Astrocyte (in vitro differentiated cells and primary cell): ENCODE measurements at regions not wholly inside any gene's neighbourhood (a gene's known extent, or its start where the extent isn't known, plus 50 kb on each side); places are given as distances from the start of the nearest gene placed in this dataset.

Source experiments
- DNase-seq: peaks from one replicate; pipeline ENCODE4 v3.0.0-alpha.2; 2010; ENCODE audit warnings: low read depth
- FAIRE-seq: peaks from 2 replicates; lab custom pipeline; 2011; peaks lifted over from hg19 to GRCh38; lab: Jason Lieb, UNC
- H2AFZ ChIP-seq: 2 replicates; pipeline ENCODE4 v1.6.0; 2012; ENCODE audit warnings: low read depth, low read length, inconsistent platforms
- H3K27ac ChIP-seq: 2 replicates; pipeline ENCODE4 v1.5.1; 2011; ENCODE audit warnings: low read depth, low read length, inconsistent platforms
- H3K27me3 ChIP-seq: 2 replicates; pipeline ENCODE4 v1.6.0; 2011; ENCODE audit warnings: low read length, inconsistent platforms; ENCODE audit not compliant: insufficient read depth
- H3K36me3 ChIP-seq: 2 replicates; pipeline ENCODE4 v1.5.1; 2011; ENCODE audit warnings: low read length, inconsistent platforms; ENCODE audit not compliant: insufficient read depth
- H3K4me1 ChIP-seq: 2 replicates; pipeline ENCODE4 v1.5.1; 2011; ENCODE audit warnings: low read length, inconsistent platforms; ENCODE audit not compliant: insufficient read depth
- H3K4me2 ChIP-seq: 2 replicates; pipeline ENCODE4 v1.6.0; 2012; ENCODE audit warnings: low read length, inconsistent platforms
- H3K4me3 ChIP-seq: 2 replicates; pipeline ENCODE4 v1.5.1; 2011; ENCODE audit warnings: low read depth, mild to moderate bottlenecking, low read length, inconsistent platforms; ENCODE audit not compliant: insufficient read depth
- H3K79me2 ChIP-seq: 2 replicates; pipeline ENCODE4 v1.6.0; 2012; ENCODE audit warnings: mild to moderate bottlenecking, low read length, inconsistent platforms; ENCODE audit not compliant: insufficient read depth
- H3K9ac ChIP-seq: 2 replicates; pipeline ENCODE4 v1.6.0; 2012; ENCODE audit warnings: mild to moderate bottlenecking, low read length, inconsistent platforms
- H3K9me3 ChIP-seq: 2 replicates; pipeline ENCODE4 v1.5.1; 2012; ENCODE audit warnings: low read depth, mild to moderate bottlenecking, low read length, inconsistent platforms; ENCODE audit not compliant: insufficient read depth
- H4K20me1 ChIP-seq: 2 replicates; pipeline ENCODE4 v1.6.0; 2012; ENCODE audit warnings: low read length, inconsistent platforms; ENCODE audit not compliant: insufficient read depth
- H3K27ac Mint-ChIP-seq: one replicate; pipeline ENCODE4 v1.8.0; 2021; ENCODE audit warnings: mild to moderate bottlenecking, mixed read lengths; ENCODE audit not compliant: unreplicated experiment
- H3K27me3 Mint-ChIP-seq: one replicate; pipeline ENCODE4 v1.8.0; 2021; ENCODE audit warnings: low read depth, mixed read lengths; ENCODE audit not compliant: unreplicated experiment
- H3K36me3 Mint-ChIP-seq: one replicate; pipeline ENCODE4 v1.8.0; 2021; ENCODE audit warnings: low read depth, mixed read lengths; ENCODE audit not compliant: unreplicated experiment
- H3K4me1 Mint-ChIP-seq: one replicate; pipeline ENCODE4 v1.8.0; 2021; ENCODE audit warnings: low read depth, mixed read lengths; ENCODE audit not compliant: unreplicated experiment
- H3K4me3 Mint-ChIP-seq: one replicate; pipeline ENCODE4 v1.8.0; 2021; ENCODE audit warnings: mild to moderate bottlenecking, moderate library complexity, mixed read lengths; ENCODE audit not compliant: unreplicated experiment
- H3K9me3 Mint-ChIP-seq: one replicate; pipeline ENCODE4 v1.8.0; 2021; ENCODE audit warnings: mild to moderate bottlenecking, mixed read lengths; ENCODE audit not compliant: unreplicated experiment
- EZH2 ChIP-seq: IDR thresholded peaks from 2 replicates; pipeline ENCODE4 v1.6.1; 2012; ENCODE audit warnings: mild to moderate bottlenecking, low read length, inconsistent platforms; ENCODE audit not compliant: insufficient read depth
- TF ChIP-seq, protein P1 (sequence below): IDR thresholded peaks from 2 replicates; pipeline ENCODE4 v1.5.1; 2011; ENCODE audit warnings: low read depth, mild to moderate bottlenecking, inconsistent platforms, low read length, moderate library complexity; ENCODE audit not compliant: insufficient read depth

DNA sequence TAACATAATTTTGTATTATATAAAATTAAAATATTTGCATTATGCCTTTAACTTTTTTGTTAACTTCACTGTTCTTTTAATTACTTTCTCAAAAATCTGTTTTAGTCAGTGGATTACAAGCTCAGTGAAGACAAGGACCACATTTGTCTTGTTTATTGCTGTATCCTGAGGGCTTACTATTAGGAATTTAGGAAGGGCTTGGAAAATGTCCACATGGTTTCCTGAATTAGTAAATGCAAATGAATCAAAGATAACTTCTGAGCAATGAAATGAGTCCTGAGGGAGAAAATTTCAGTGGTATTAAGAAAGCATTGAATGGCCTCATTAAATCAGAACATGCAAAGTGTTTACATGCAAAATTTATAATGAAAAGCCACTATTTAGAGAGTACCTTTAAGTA, 1293.2 kb upstream of the GOT2 start:
- no peak for FAIRE-seq
- H3K4me3 Mint-ChIP-seq: no peak overlapping the region
- no peak overlapping the region for H2AFZ ChIP-seq

DNA sequence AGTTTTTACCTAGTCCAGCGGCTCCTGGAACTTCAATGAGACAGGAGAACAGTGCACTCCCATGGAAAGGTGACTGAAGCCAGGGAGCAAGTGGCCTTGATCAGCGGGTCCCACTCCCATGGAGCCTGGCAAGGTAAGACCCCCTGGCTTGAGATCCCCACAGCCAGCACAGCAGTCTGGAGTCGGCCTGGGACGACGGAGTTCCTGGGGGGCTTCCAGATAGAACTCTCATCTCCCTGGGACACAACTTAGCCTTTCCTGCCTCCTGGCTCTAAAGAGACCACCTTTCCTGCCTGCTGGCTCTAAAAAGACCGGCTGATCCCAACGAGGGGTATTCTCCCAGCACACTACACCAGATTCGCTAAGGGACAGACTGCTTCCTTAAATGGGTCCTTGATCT, 1279.0 kb upstream of the GOT2 start:
- FAIRE-seq: no peak
- H3K36me3 ChIP-seq: no peaks in the 10 kb centered on the region
- H3K4me3 ChIP-seq: no peak overlapping the region
- H3K36me3 Mint-ChIP-seq: no peaks in the 10 kb centered on the region
- H3K9me3 Mint-ChIP-seq: peaks cover 6% of the 10 kb centered on the region
- H3K27me3 ChIP-seq: no peaks in the 10 kb centered on the region
- no peak overlapping the region for H3K4me3 Mint-ChIP-seq
- no peaks in the 10 kb centered on the region for H3K79me2 ChIP-seq
- no peak overlapping the region for H3K4me2 ChIP-seq
- no peak overlapping the region for H3K9ac ChIP-seq
- no peak overlapping the region for H3K27ac ChIP-seq
- TF ChIP-seq EZH2: no peak
- TF ChIP-seq, protein P1, sequence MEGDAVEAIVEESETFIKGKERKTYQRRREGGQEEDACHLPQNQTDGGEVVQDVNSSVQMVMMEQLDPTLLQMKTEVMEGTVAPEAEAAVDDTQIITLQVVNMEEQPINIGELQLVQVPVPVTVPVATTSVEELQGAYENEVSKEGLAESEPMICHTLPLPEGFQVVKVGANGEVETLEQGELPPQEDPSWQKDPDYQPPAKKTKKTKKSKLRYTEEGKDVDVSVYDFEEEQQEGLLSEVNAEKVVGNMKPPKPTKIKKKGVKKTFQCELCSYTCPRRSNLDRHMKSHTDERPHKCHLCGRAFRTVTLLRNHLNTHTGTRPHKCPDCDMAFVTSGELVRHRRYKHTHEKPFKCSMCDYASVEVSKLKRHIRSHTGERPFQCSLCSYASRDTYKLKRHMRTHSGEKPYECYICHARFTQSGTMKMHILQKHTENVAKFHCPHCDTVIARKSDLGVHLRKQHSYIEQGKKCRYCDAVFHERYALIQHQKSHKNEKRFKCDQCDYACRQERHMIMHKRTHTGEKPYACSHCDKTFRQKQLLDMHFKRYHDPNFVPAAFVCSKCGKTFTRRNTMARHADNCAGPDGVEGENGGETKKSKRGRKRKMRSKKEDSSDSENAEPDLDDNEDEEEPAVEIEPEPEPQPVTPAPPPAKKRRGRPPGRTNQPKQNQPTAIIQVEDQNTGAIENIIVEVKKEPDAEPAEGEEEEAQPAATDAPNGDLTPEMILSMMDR: no peak
- no peak for DNase-seq
- no peak overlapping the region for H3K27ac Mint-ChIP-seq
- H3K4me1 Mint-ChIP-seq: no peaks in the 10 kb centered on the region
- no peak overlapping the region for H2AFZ ChIP-seq
- no peaks in the 10 kb centered on the region for H3K4me1 ChIP-seq
- H3K27me3 Mint-ChIP-seq: no peaks in the 10 kb centered on the region
- no peaks in the 10 kb centered on the region for H4K20me1 ChIP-seq
- peaks cover 4% of the 10 kb centered on the region for H3K9me3 ChIP-seq

More for the DNA sequence above, 1293.2 kb upstream of the GOT2 start:
- no peaks in the 10 kb centered on the region for H3K27me3 Mint-ChIP-seq
- H3K27me3 ChIP-seq: no peaks in the 10 kb centered on the region
- no peaks in the 10 kb centered on the region for H4K20me1 ChIP-seq
- H3K9ac ChIP-seq: no peak overlapping the region
- no peaks in the 10 kb centered on the region for H3K36me3 Mint-ChIP-seq
- H3K36me3 ChIP-seq: no peaks in the 10 kb centered on the region
- peaks cover 5% of the 10 kb centered on the region for H3K4me1 Mint-ChIP-seq
- TF ChIP-seq, protein P1: no peak
- TF ChIP-seq EZH2: no peak
- no peaks in the 10 kb centered on the region for H3K4me1 ChIP-seq
- no peak overlapping the region for H3K4me3 ChIP-seq
- H3K27ac Mint-ChIP-seq: no peak overlapping the region
- no peak overlapping the region for H3K4me2 ChIP-seq
- H3K9me3 ChIP-seq: no peaks in the 10 kb centered on the region
- DNase-seq: no peak
- no peak overlapping the region for H3K27ac ChIP-seq
- H3K79me2 ChIP-seq: no peaks in the 10 kb centered on the region
- H3K9me3 Mint-ChIP-seq: no peaks in the 10 kb centered on the region

DNA sequence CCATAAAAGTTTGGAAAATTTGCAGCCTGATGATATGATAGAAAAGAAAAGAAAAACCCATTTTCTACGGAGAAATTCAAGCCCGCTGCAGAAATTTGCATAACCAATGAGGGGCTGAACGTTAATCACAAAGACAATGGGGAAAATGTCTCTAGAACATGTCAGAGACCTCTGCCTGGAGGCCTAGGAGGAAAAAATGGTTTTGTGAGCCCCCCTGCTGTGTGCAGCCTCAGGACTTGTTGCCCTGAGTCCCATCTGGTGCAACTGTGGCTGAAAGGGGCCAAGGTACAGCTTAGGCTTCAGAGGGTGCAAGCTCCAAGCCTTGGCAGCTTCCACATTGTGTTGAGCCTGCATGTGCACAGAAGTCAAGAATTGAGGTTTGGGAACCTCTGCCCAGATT, 1267.4 kb upstream of the GOT2 start:
- FAIRE-seq: no peak
- Histone ChIP-seq H2AFZ (no peak overlapping the region), H3K4me2 (no peak overlapping the region), H3K4me1 (no peaks in the 10 kb centered on the region), H3K27me3 (no peaks in the 10 kb centered on the region), H3K4me3 (no peak overlapping the region), H3K9ac (no peak overlapping the region), H3K27ac (no peak overlapping the region), H3K36me3 (no peaks in the 10 kb centered on the region), H4K20me1 (no peaks in the 10 kb centered on the region), H3K79me2 (no peaks in the 10 kb centered on the region), H3K9me3 (peaks cover 3% of the 10 kb centered on the region)
- H3K4me3 Mint-ChIP-seq: no peak overlapping the region
- DNase-seq: no peak
- H3K27me3 Mint-ChIP-seq: no peaks in the 10 kb centered on the region
- peaks cover 10% of the 10 kb centered on the region for H3K9me3 Mint-ChIP-seq
- H3K36me3 Mint-ChIP-seq: no peaks in the 10 kb centered on the region
- no peak overlapping the region for H3K27ac Mint-ChIP-seq
- no peaks in the 10 kb centered on the region for H3K4me1 Mint-ChIP-seq
- no peak for TF ChIP-seq EZH2
- TF ChIP-seq, protein P1: no peak
